Osteoblast (primary cell): ENCODE measurements at regions not wholly inside any gene's neighbourhood (a gene's known extent, or its start where the extent isn't known, plus 50 kb on each side); places are given as distances from the start of the nearest gene placed in this dataset.

Experiments
- DNase-seq: peaks from one replicate; pipeline ENCODE4 v3.0.0; 2011; ENCODE audit warnings: low spot score, mixed read lengths; ENCODE audit not compliant: insufficient read length; ENCODE audit errors: missing footprints
- H2AFZ ChIP-seq: 2 replicates; pipeline ENCODE4 v1.6.0; 2011; ENCODE audit warnings: mild to moderate bottlenecking, low read length
- H3K27ac ChIP-seq: 2 replicates; pipeline ENCODE4 v1.5.1; 2011; ENCODE audit warnings: mild to moderate bottlenecking, low read depth, low read length, moderate library complexity
- H3K27me3 ChIP-seq: 2 replicates; pipeline ENCODE4 v1.6.0; 2012; ENCODE audit warnings: mild to moderate bottlenecking, control low read depth, inconsistent platforms, low read length, moderate library complexity; ENCODE audit not compliant: insufficient read depth
- H3K36me3 ChIP-seq: 2 replicates; pipeline ENCODE4 v1.5.1; 2011; ENCODE audit warnings: mild to moderate bottlenecking, low read length, control low read depth, moderate library complexity; ENCODE audit not compliant: insufficient read depth
- H3K4me1 ChIP-seq: 2 replicates; pipeline ENCODE4 v1.5.1; 2011; ENCODE audit warnings: mild to moderate bottlenecking, low read length, control low read depth, moderate library complexity; ENCODE audit not compliant: insufficient read depth
- H3K4me2 ChIP-seq: 2 replicates; pipeline ENCODE4 v1.6.0; 2011; ENCODE audit warnings: mild to moderate bottlenecking, low read length; ENCODE audit not compliant: insufficient read depth
- H3K4me3 ChIP-seq: fragments of 200-600 bp; sonication (generic); 3 replicates; pipeline ENCODE4 v1.5.1; 2012; ENCODE audit warnings: mild to moderate bottlenecking, low read length, inconsistent platforms; ENCODE audit not compliant: insufficient read depth
- H3K79me2 ChIP-seq: 2 replicates; pipeline ENCODE4 v1.6.0; 2012; ENCODE audit warnings: mild to moderate bottlenecking, low read length, control low read depth, inconsistent platforms; ENCODE audit not compliant: insufficient read depth
- H3K9me3 ChIP-seq: 2 replicates; pipeline ENCODE4 v1.5.1; 2011; ENCODE audit warnings: low read depth, low read length, control low read depth
- H4K20me1 ChIP-seq: 2 replicates; pipeline ENCODE4 v1.6.0; 2012; ENCODE audit warnings: mild to moderate bottlenecking, low read length, control low read depth; ENCODE audit not compliant: insufficient read depth
- TF ChIP-seq, protein P1 (sequence below): IDR thresholded peaks from 2 replicates; pipeline ENCODE4 v1.5.1; 2011; ENCODE audit warnings: mild to moderate bottlenecking, low read depth, low read length, moderate library complexity; ENCODE audit errors: extremely low read depth

DNA sequence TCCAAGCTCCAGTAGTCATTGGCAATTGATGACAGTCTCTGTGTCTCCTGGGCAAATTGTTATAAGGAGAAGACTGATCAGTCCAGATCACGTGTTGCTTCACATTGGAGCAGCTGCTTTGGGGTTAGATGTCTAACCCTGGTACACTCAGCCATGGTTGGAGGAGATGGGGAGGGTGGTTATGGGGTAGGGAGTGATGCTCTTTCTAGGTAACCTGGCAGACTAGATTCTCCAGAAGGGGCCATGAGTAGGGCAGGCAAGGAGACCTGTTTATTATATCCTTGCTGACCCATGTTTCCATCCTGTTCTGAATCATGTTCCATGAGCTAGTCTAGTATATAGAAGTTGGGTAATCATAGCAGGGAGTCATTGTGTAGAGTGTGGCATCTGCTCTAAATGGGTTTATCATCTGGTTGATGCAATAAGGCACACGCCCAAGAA lies 50.8 kb upstream of the BACH2 start:
- no peaks in the 10 kb centered on the region for H3K9me3 ChIP-seq
- TF ChIP-seq, protein P1, sequence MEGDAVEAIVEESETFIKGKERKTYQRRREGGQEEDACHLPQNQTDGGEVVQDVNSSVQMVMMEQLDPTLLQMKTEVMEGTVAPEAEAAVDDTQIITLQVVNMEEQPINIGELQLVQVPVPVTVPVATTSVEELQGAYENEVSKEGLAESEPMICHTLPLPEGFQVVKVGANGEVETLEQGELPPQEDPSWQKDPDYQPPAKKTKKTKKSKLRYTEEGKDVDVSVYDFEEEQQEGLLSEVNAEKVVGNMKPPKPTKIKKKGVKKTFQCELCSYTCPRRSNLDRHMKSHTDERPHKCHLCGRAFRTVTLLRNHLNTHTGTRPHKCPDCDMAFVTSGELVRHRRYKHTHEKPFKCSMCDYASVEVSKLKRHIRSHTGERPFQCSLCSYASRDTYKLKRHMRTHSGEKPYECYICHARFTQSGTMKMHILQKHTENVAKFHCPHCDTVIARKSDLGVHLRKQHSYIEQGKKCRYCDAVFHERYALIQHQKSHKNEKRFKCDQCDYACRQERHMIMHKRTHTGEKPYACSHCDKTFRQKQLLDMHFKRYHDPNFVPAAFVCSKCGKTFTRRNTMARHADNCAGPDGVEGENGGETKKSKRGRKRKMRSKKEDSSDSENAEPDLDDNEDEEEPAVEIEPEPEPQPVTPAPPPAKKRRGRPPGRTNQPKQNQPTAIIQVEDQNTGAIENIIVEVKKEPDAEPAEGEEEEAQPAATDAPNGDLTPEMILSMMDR = no peak
- no peak overlapping the region for H3K27ac ChIP-seq
- H3K4me3 ChIP-seq = no peak overlapping the region
- no peaks in the 10 kb centered on the region for H3K79me2 ChIP-seq
- no peaks in the 10 kb centered on the region for H4K20me1 ChIP-seq
- H3K4me1 ChIP-seq = no peaks in the 10 kb centered on the region
- no peak overlapping the region for H2AFZ ChIP-seq
- H3K4me2 ChIP-seq = no peak overlapping the region
- H3K27me3 ChIP-seq = peaks cover 29% of the 10 kb centered on the region
- no peaks in the 10 kb centered on the region for H3K36me3 ChIP-seq
- DNase-seq = no peak

DNA sequence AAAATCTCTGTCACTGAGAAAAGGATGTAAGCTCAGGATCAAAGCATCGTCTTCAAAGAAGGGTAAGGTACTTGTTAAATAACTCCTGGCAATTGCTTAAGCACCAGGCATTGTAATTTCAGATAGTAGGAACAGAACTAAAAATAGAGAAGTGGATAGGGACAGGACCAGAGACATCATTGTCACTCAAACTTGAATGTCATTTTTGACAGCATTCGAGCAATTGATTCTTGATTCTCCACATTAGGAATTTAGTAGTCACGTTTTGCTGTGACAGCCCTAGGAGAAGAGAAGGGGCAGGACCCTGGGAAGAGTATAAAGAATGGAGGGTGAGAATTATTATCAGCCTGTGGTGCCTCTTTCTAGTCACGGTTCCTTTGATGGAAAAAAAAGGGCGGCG lies 50.1 kb upstream of the BACH2 start:
- Histone ChIP-seq H3K4me3 (no peak overlapping the region), H3K79me2 (no peaks in the 10 kb centered on the region), H3K4me1 (no peaks in the 10 kb centered on the region), H3K27ac (no peak overlapping the region), H3K36me3 (no peaks in the 10 kb centered on the region), H4K20me1 (no peaks in the 10 kb centered on the region), H2AFZ (no peak overlapping the region), H3K4me2 (no peak overlapping the region), H3K27me3 (peaks cover 29% of the 10 kb centered on the region), H3K9me3 (no peaks in the 10 kb centered on the region)
- TF ChIP-seq, protein P1 = no peak
- DNase-seq = no peak
